ENCODE measurements at regions not wholly inside any gene's neighbourhood (a gene's known extent, or its start where the extent isn't known, plus 50 kb on each side); places are given as distances from the start of the nearest gene placed in this dataset.

DNA sequence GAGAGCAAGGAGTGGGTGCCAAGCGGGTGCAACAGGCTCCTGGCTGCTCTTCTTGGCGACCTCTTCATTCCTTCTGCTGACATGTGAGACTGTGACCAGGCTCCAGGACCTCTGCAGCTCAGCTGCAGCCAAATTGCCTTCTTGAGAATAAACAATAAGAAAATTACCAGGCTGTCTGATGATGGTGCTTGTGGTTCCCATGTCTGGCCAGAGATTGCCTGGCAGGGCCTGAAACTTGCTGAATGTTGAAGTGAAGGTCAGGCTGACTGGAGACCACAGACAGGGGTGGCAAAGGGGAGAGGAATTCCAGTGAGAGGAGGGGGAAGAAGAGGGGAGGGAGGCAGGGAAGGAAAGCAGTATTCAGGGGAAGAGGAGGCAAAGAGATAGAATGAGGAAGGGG lies 497.4 kb upstream of the PODXL start:
- H3K27me3 Mint-ChIP-seq, result peaks cover 12% of the 10 kb centered on the region
- H3K9me3 Mint-ChIP-seq (ENCODE audit: insufficient read depth), result peaks cover 4% of the 10 kb centered on the region
- no peak for TF ChIP-seq EZH2 (IDR thresholded peaks at IDR 0.05; ENCODE audit: borderline replicate concordance, insufficient read depth, low read depth, low read length, poor library complexity, severe bottlenecking)
- TF ChIP-seq, protein P1, sequence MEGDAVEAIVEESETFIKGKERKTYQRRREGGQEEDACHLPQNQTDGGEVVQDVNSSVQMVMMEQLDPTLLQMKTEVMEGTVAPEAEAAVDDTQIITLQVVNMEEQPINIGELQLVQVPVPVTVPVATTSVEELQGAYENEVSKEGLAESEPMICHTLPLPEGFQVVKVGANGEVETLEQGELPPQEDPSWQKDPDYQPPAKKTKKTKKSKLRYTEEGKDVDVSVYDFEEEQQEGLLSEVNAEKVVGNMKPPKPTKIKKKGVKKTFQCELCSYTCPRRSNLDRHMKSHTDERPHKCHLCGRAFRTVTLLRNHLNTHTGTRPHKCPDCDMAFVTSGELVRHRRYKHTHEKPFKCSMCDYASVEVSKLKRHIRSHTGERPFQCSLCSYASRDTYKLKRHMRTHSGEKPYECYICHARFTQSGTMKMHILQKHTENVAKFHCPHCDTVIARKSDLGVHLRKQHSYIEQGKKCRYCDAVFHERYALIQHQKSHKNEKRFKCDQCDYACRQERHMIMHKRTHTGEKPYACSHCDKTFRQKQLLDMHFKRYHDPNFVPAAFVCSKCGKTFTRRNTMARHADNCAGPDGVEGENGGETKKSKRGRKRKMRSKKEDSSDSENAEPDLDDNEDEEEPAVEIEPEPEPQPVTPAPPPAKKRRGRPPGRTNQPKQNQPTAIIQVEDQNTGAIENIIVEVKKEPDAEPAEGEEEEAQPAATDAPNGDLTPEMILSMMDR (IDR thresholded peaks at IDR 0.05), result no peak
- H3K27ac Mint-ChIP-seq, result no peak overlapping the region
- no peak for ATAC-seq (ENCODE audit: low read depth)
- DNase-seq, result no peak
- H3K36me3 ChIP-seq (replicated peaks in 1 of 2; ENCODE audit: control extremely low read depth in 1 of 2, control insufficient read depth in 1 of 2, extremely low read depth in 1 of 2, insufficient read depth in 2 of 2, low read length in 1 of 2), result no peaks in the 10 kb centered on the region
- H3K27ac ChIP-seq (ENCODE audit: low read length in 2 of 2), result no peak overlapping the region
- H2AFZ ChIP-seq (ENCODE audit: insufficient read depth, low read depth, low read length, poor library complexity, severe bottlenecking), result no peak overlapping the region
- no peaks in the 10 kb centered on the region for H3K27me3 ChIP-seq (replicated peaks in 1 of 4; ENCODE audit: control extremely low read depth in 1 of 4, control insufficient read depth in 3 of 4, insufficient read depth in 4 of 4, low read length in 3 of 4)
- no peaks in the 10 kb centered on the region for H3K4me1 Mint-ChIP-seq
- intact Hi-C loops (cut with micrococcal nuclease), result no loop called here
- no peak overlapping the region for H3K4me3 Mint-ChIP-seq
- H3K4me3 ChIP-seq (ENCODE audit: control extremely low read depth in 1 of 5, extremely low read depth in 1 of 5, insufficient read depth in 1 of 5, low read depth in 2 of 5, low read length in 4 of 5), result no peak overlapping the region
- no peaks in the 10 kb centered on the region for H4K20me1 ChIP-seq (ENCODE audit: control insufficient read depth, insufficient read depth, low read length, poor library complexity, severe bottlenecking)
- H3K9me3 ChIP-seq (ENCODE audit: control extremely low read depth in 1 of 3, control insufficient read depth in 2 of 3, insufficient read depth in 1 of 3, low read length in 2 of 3), result peaks cover 0 to 14% (median 0%) of the 10 kb centered on the region in 3 donors
- no peak overlapping the region for H3K9ac ChIP-seq (ENCODE audit: low read length)
- 53% methylated on average over 2 of the region's 2 CpGs for whole genome bisulfite sequencing (ENCODE audit: insufficient coverage)
- ChIA-PET POLR2A (no interaction called here), CTCF (no interaction called here)
- H3K79me2 ChIP-seq (ENCODE audit: control insufficient read depth, insufficient read depth, low read length), result no peaks in the 10 kb centered on the region
- H3K4me2 ChIP-seq (replicated peaks; ENCODE audit: low read depth, low read length, poor library complexity, severe bottlenecking), result no peak overlapping the region
- H3K4me1 ChIP-seq (ENCODE audit: control insufficient read depth in 2 of 2, insufficient read depth in 2 of 2, low read length in 2 of 2), result no peaks in the 10 kb centered on the region

DNA sequence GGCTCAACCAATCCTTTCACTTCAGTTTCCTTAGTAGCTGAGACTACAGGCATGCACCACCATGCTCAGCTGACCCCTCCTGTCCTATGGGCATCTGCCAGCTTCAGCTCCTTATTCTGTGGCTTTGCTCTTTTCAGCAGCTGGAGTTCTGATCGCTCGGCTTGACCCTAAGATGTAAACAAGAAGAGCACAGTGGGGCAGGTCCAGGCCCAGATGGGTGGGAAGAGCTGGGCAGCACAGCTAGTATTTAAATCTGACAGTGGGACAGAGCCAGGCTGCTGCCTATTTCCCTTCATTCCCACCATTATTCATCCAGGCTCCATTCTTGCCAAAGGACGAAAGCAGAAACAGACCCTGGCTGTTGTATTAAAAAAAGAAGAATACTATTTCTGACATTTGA lies 494.9 kb upstream of the PODXL start:
- ChIA-PET POLR2A (no interaction called here), CTCF (no interaction called here)
- Histone ChIP-seq H4K20me1 (ENCODE audit: control insufficient read depth, insufficient read depth, low read length, poor library complexity, severe bottlenecking) (no peaks in the 10 kb centered on the region), H3K4me3 (ENCODE audit: control extremely low read depth in 1 of 5, extremely low read depth in 1 of 5, insufficient read depth in 1 of 5, low read depth in 2 of 5, low read length in 4 of 5) (no peak overlapping the region), H3K4me1 (ENCODE audit: control insufficient read depth in 2 of 2, insufficient read depth in 2 of 2, low read length in 2 of 2) (no peaks in the 10 kb centered on the region), H3K27me3 (replicated peaks in 1 of 4; ENCODE audit: control extremely low read depth in 1 of 4, control insufficient read depth in 3 of 4, insufficient read depth in 4 of 4, low read length in 3 of 4) (no peaks in the 10 kb centered on the region), H3K27ac (ENCODE audit: low read length in 2 of 2) (no peak overlapping the region), H3K4me2 (replicated peaks; ENCODE audit: low read depth, low read length, poor library complexity, severe bottlenecking) (no peak overlapping the region), H3K36me3 (replicated peaks in 1 of 2; ENCODE audit: control extremely low read depth in 1 of 2, control insufficient read depth in 1 of 2, extremely low read depth in 1 of 2, insufficient read depth in 2 of 2, low read length in 1 of 2) (no peaks in the 10 kb centered on the region), H3K9ac (ENCODE audit: low read length) (no peak overlapping the region), H3K79me2 (ENCODE audit: control insufficient read depth, insufficient read depth, low read length) (no peaks in the 10 kb centered on the region), H2AFZ (ENCODE audit: insufficient read depth, low read depth, low read length, poor library complexity, severe bottlenecking) (no peak overlapping the region), H3K9me3 (ENCODE audit: control extremely low read depth in 1 of 3, control insufficient read depth in 2 of 3, insufficient read depth in 1 of 3, low read length in 2 of 3) (peaks cover 0 to 5% (median 0%) of the 10 kb centered on the region in 3 donors)
- ATAC-seq (ENCODE audit: low read depth) (no peak), DNase-seq (no peak)
- intact Hi-C loops (cut with micrococcal nuclease), result no loop called here
- WGBS (ENCODE audit: insufficient coverage), result 89% methylated on average over 3 of the region's 3 CpGs
- Mint-ChIP-seq H3K27ac (no peak overlapping the region), H3K4me1 (no peaks in the 10 kb centered on the region), H3K27me3 (peaks cover 12% of the 10 kb centered on the region), H3K9me3 (ENCODE audit: insufficient read depth) (peaks cover 4% of the 10 kb centered on the region), H3K4me3 (no peak overlapping the region)
- TF ChIP-seq, protein P1 (IDR thresholded peaks at IDR 0.05), result no peak
